ENCODE measurements at regions not wholly inside any gene's neighbourhood (a gene's known extent, or its start where the extent isn't known, plus 50 kb on each side); places are given as distances from the start of the nearest gene placed in this dataset.

GRCh38 chr6:112468359-112468758 is 121.2 kb downstream of the RFPL4B start:
- H3K27me3 ChIP-seq (ENCODE audit: insufficient read depth, low read length) = no peaks in the 10 kb centered on the region
- H3K27ac Mint-ChIP-seq (ENCODE audit: unreplicated experiment) = peak overlapping the region; percentile 82
- H3K4me1 ChIP-seq (ENCODE audit: insufficient read depth, low read length) = peaks cover 8% of the 10 kb centered on the region
- H2AFZ ChIP-seq (ENCODE audit: low read depth, low read length) = no peak overlapping the region
- no peak overlapping the region for H3K4me3 ChIP-seq (ENCODE audit: insufficient read depth, low read depth, low read length)
- H3K4me1 Mint-ChIP-seq (ENCODE audit: low read depth, unreplicated experiment) = peaks cover 19% of the 10 kb centered on the region
- peak overlapping the region; percentile 18 for H3K27ac ChIP-seq (ENCODE audit: low read depth, low read length)
- H3K79me2 ChIP-seq (ENCODE audit: insufficient read depth, low read length) = no peaks in the 10 kb centered on the region
- no peak overlapping the region for H3K9ac ChIP-seq (ENCODE audit: low read length)
- no peaks in the 10 kb centered on the region for H4K20me1 ChIP-seq (ENCODE audit: insufficient read depth, low read length)
- H3K4me3 Mint-ChIP-seq (ENCODE audit: unreplicated experiment) = no peak overlapping the region
- no peak overlapping the region for H3K4me2 ChIP-seq (ENCODE audit: low read length)
- TF ChIP-seq CTCF (IDR thresholded peaks at IDR 0.05; ENCODE audit: insufficient read depth, low read depth, low read length) = no peak
- no peak for TF ChIP-seq EZH2 (IDR thresholded peaks at IDR 0.05; ENCODE audit: insufficient read depth, low read length)
- no peaks in the 10 kb centered on the region for H3K27me3 Mint-ChIP-seq (ENCODE audit: low read depth, unreplicated experiment)
- H3K36me3 ChIP-seq (ENCODE audit: insufficient read depth, low read length) = no peaks in the 10 kb centered on the region
- DNase-seq (ENCODE audit: low read depth) (peak; percentile 85), FAIRE-seq (no peak)
- peaks cover 4% of the 10 kb centered on the region for H3K9me3 Mint-ChIP-seq (ENCODE audit: unreplicated experiment)
- no peaks in the 10 kb centered on the region for H3K9me3 ChIP-seq (ENCODE audit: insufficient read depth, low read depth, low read length)
- H3K36me3 Mint-ChIP-seq (ENCODE audit: low read depth, unreplicated experiment) = no peaks in the 10 kb centered on the region

- Histone ChIP-seq H3K79me2 (ENCODE audit: insufficient read depth, low read length) (no peaks in the 10 kb centered on the region), H3K9me3 (ENCODE audit: insufficient read depth, low read depth, low read length) (no peaks in the 10 kb centered on the region), H3K27me3 (ENCODE audit: insufficient read depth, low read length) (no peaks in the 10 kb centered on the region), H3K4me1 (ENCODE audit: insufficient read depth, low read length) (peaks cover 8% of the 10 kb centered on the region), H3K36me3 (ENCODE audit: insufficient read depth, low read length) (no peaks in the 10 kb centered on the region), H3K4me2 (ENCODE audit: low read length) (no peak overlapping the region), H2AFZ (ENCODE audit: low read depth, low read length) (no peak overlapping the region), H3K9ac (ENCODE audit: low read length) (no peak overlapping the region), H3K27ac (ENCODE audit: low read depth, low read length) (no peak overlapping the region), H4K20me1 (ENCODE audit: insufficient read depth, low read length) (no peaks in the 10 kb centered on the region), H3K4me3 (ENCODE audit: insufficient read depth, low read depth, low read length) (no peak overlapping the region)
- no peaks in the 10 kb centered on the region for H3K36me3 Mint-ChIP-seq (ENCODE audit: low read depth, unreplicated experiment)
- DNase-seq (ENCODE audit: low read depth) (no peak), FAIRE-seq (no peak)
- peaks cover 19% of the 10 kb centered on the region for H3K4me1 Mint-ChIP-seq (ENCODE audit: low read depth, unreplicated experiment)
- no peak for TF ChIP-seq CTCF (IDR thresholded peaks at IDR 0.05; ENCODE audit: insufficient read depth, low read depth, low read length)
- no peak for TF ChIP-seq EZH2 (IDR thresholded peaks at IDR 0.05; ENCODE audit: insufficient read depth, low read length)
- H3K27ac Mint-ChIP-seq (ENCODE audit: unreplicated experiment) = peak overlapping the region; percentile 82
- H3K9me3 Mint-ChIP-seq (ENCODE audit: unreplicated experiment) = peaks cover 4% of the 10 kb centered on the region
- no peaks in the 10 kb centered on the region for H3K27me3 Mint-ChIP-seq (ENCODE audit: low read depth, unreplicated experiment)
- no peak overlapping the region for H3K4me3 Mint-ChIP-seq (ENCODE audit: unreplicated experiment)
These were observed 122.2 kb downstream of the RFPL4B start for GRCh38 chr6:112469306-112469705.

GRCh38 chr6:112470376-112470775 is 123.2 kb downstream of the RFPL4B start:
- Mint-ChIP-seq H3K27ac (ENCODE audit: unreplicated experiment) (no peak overlapping the region), H3K27me3 (ENCODE audit: low read depth, unreplicated experiment) (no peaks in the 10 kb centered on the region), H3K9me3 (ENCODE audit: unreplicated experiment) (peaks cover 4% of the 10 kb centered on the region), H3K36me3 (ENCODE audit: low read depth, unreplicated experiment) (no peaks in the 10 kb centered on the region), H3K4me1 (ENCODE audit: low read depth, unreplicated experiment) (peaks cover 24% of the 10 kb centered on the region), H3K4me3 (ENCODE audit: unreplicated experiment) (no peak overlapping the region)
- Histone ChIP-seq H2AFZ (ENCODE audit: low read depth, low read length) (no peak overlapping the region), H3K79me2 (ENCODE audit: insufficient read depth, low read length) (no peaks in the 10 kb centered on the region), H3K9me3 (ENCODE audit: insufficient read depth, low read depth, low read length) (no peaks in the 10 kb centered on the region), H3K4me2 (ENCODE audit: low read length) (no peak overlapping the region), H3K36me3 (ENCODE audit: insufficient read depth, low read length) (no peaks in the 10 kb centered on the region), H3K9ac (ENCODE audit: low read length) (no peak overlapping the region), H4K20me1 (ENCODE audit: insufficient read depth, low read length) (no peaks in the 10 kb centered on the region), H3K27me3 (ENCODE audit: insufficient read depth, low read length) (no peaks in the 10 kb centered on the region), H3K27ac (ENCODE audit: low read depth, low read length) (no peak overlapping the region), H3K4me1 (ENCODE audit: insufficient read depth, low read length) (peaks cover 8% of the 10 kb centered on the region), H3K4me3 (ENCODE audit: insufficient read depth, low read depth, low read length) (no peak overlapping the region)
- DNase-seq (ENCODE audit: low read depth) (peak; percentile 46), FAIRE-seq (no peak)
- TF ChIP-seq CTCF (IDR thresholded peaks at IDR 0.05; ENCODE audit: insufficient read depth, low read depth, low read length) = no peak
